Fibroblast of pulmonary artery (primary cell): ENCODE measurements at regions not wholly inside any gene's neighbourhood (a gene's known extent, or its start where the extent isn't known, plus 50 kb on each side); places are given as distances from the start of the nearest gene placed in this dataset.
A peak's percentile ranks its signal among the peaks of the same experiment; 100 is the strongest.

ENCODE experiments used
- DNase-seq: peaks from one replicate; pipeline ENCODE4 v3.0.0-alpha.2; 2010; ENCODE audit warnings: low read depth
- H3K4me3 ChIP-seq: replicated peaks from 2 replicates; pipeline ENCODE4 v1.5.1; 2011; ENCODE audit warnings: low read depth, mild to moderate bottlenecking, control low read depth, low read length, moderate library complexity
- TF ChIP-seq, protein P1 (sequence below): IDR thresholded peaks from 2 replicates; pipeline ENCODE4 v1.5.1; 2011; ENCODE audit warnings: mild to moderate bottlenecking, control low read depth, low read length, inconsistent platforms; ENCODE audit errors: missing control alignments

DNA sequence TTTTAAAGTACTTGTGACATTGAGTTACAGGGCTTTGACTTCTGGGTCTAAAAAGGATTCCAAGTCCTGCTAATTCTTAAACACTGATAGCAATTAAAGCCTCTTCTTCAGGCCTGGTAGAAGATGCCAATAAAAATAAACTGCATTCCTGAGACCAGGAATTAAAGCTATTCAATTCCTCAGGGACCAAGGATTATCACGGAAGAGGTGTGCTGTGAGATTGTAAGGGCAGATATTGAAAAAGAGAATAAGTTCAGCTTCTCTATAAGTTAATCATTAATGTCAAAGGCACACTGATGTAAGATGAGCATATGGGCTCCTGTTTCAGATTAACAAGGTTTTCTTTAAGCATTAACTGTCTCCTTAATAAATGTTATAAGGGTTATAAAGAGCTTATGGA lies 611.3 kb downstream of the SI start:
- no peak overlapping the region for H3K4me3 ChIP-seq
- TF ChIP-seq, protein P1, sequence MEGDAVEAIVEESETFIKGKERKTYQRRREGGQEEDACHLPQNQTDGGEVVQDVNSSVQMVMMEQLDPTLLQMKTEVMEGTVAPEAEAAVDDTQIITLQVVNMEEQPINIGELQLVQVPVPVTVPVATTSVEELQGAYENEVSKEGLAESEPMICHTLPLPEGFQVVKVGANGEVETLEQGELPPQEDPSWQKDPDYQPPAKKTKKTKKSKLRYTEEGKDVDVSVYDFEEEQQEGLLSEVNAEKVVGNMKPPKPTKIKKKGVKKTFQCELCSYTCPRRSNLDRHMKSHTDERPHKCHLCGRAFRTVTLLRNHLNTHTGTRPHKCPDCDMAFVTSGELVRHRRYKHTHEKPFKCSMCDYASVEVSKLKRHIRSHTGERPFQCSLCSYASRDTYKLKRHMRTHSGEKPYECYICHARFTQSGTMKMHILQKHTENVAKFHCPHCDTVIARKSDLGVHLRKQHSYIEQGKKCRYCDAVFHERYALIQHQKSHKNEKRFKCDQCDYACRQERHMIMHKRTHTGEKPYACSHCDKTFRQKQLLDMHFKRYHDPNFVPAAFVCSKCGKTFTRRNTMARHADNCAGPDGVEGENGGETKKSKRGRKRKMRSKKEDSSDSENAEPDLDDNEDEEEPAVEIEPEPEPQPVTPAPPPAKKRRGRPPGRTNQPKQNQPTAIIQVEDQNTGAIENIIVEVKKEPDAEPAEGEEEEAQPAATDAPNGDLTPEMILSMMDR = no peak
- no peak for DNase-seq

DNA sequence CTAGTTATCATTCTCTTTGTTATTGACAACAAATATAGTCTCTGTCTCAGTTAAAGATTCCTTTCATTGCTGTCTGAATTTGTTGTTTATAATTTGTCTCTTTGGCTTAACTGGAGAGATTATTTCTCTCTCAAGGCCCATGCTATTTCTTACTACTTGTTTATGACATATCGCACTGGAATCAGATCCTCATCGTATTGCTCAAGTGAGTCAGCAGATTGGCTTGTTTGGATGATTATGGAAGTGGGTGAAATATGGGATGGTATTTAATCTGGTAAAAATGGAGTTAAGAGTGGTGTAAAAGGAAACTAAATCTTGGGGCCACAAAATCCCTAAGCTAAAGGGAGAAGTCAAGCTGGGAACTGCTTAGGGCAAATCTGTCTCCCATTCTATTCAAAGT lies 613.1 kb downstream of the SI start:
- peak; percentile 31 for DNase-seq
- TF ChIP-seq, protein P1 = no peak
- no peak overlapping the region for H3K4me3 ChIP-seq

DNA sequence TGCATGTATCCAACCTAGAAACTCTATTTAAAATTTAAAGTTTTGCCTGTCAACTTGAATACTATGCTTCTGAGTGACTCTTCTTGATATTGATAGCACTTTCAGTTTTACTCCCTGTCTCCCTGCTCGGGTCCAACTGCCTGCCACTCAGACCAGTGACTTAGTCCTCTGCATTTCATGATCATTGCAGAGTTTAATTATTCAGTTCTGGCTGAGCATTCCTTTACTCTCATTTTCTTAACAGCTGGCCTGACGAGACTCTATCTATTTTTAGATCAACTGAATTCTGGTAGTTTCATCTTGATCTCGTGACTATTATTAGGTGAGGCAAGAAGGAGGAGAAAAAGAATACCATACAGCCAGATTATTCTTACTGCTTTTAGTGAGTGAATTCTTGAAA lies 617.4 kb downstream of the SI start:
- TF ChIP-seq, protein P1 = no peak
- no peak overlapping the region for H3K4me3 ChIP-seq
- DNase-seq = no peak

DNA sequence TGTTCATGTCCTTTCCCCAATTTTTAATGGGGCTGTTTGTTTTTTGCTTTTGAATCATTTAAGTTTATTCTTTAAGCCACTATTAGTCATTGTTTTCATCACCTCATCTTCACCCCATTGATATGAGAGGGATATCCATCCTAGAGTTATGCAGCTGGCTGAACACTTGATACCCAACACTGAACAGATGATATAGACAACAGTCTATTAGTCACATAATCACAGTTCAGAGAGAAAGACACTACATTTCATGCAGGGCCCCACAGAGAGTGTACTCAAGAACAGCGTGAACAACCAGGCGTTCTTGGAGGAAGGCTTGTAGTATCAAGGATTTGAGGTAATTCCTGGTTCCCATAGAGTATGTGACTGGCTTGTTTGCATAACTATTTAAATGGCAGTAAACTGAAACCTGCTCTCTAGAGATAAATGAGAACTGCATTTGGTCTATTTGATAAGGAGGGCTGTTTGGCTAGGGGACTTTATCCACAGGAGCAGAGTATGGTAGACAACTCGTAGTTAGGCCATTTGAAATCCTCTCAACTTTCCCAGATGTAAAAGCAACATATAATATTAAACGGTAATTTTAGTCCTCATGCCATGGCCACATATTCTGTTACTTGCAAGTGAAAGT lies 618.7 kb downstream of the SI start:
- TF ChIP-seq, protein P1 = no peak
- no peak overlapping the region for H3K4me3 ChIP-seq
- DNase-seq = no peak

DNA sequence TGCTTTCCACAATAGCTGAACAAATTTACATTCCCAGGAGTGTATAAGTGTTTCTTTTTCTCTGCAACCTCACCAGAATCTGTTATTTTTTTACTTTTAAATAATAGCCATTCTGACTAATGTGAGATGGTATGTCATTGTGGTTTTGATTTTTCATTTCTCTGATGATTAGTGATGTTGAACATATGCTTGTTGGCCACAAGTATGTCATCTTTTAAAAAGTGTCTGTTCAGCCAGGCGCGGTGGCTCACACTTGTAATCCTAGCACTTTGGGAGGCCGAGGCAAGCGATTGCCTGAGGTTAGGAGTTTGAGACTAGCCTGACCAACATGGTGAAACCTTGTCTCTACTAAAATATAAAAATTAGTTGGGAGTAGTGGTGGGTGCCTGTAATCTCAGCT lies 619.3 kb downstream of the SI start:
- peak; percentile 39 for DNase-seq
- no peak overlapping the region for H3K4me3 ChIP-seq
- TF ChIP-seq, protein P1 = no peak

DNA sequence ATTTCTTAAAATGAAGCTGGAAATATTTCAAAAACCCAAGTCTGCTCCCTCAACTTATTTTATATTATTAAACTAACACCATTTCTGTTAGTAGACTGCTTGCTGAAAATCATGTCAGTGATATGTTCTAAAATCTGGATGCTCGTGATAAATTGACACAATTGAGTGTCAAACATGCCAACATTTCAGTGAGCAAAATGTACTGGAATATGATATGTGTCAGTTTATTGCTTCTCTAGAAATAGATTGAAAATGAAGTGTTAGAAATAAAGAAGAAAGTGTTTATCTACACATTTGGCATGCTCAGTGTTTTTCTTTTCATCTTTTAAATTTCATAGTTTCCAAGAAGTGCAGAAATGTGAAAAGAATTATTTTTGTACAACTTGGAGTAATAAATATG lies 624.6 kb downstream of the SI start:
- no peak for DNase-seq
- no peak overlapping the region for H3K4me3 ChIP-seq
- TF ChIP-seq, protein P1 = no peak

DNA sequence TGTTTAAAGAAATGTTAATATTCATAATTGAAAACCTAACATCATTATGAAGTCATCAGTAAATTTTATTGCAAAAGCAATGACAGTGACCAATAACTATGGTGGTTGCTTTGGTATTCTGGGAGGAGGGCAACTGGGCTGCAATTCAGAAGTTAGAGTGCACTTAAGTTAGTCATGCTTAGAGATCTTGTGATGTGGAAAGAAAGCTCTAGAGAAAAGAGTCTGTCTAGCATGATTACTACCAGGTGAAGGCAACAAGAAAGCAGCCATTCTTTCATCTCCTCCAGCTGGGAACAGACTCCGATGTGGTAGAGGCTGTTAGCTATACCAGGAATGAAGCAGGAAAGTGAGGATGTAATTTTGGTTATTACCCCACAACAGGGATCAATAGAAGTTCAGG lies 625.6 kb downstream of the SI start:
- no peak overlapping the region for H3K4me3 ChIP-seq
- DNase-seq = no peak
- TF ChIP-seq, protein P1 = no peak
